ENCODE measurements at regions not wholly inside any gene's neighbourhood (a gene's known extent, or its start where the extent isn't known, plus 50 kb on each side); places are given as distances from the start of the nearest gene placed in this dataset.

GRCh38 chr15:61680260-61681037 is 379.8 kb downstream of the VPS13C start:
- no peak for DNase-seq

GRCh38 chr15:61671736-61672135 is 388.5 kb downstream of the VPS13C start:
- DNase-seq, result no peak

- DNase-seq, result no peak
Observed at GRCh38 chr15:61668444-61668843, 391.8 kb downstream of the VPS13C start.

- DNase-seq, result no peak
Observed at GRCh38 chr15:61661791-61662190, 398.5 kb downstream of the VPS13C start.

- DNase-seq, result no peak
Observed at GRCh38 chr15:61660579-61660978, 399.7 kb downstream of the VPS13C start.

- DNase-seq, result no peak
Observed at GRCh38 chr15:61659566-61660190, 400.6 kb downstream of the VPS13C start.

- DNase-seq, result no peak
Observed at GRCh38 chr15:61657461-61657860, 402.8 kb downstream of the VPS13C start.

GRCh38 chr15:61656391-61656790 is 403.9 kb downstream of the VPS13C start:
- DNase-seq, result no peak

- no peak for DNase-seq
Observed at GRCh38 chr15:61655881-61656280, 404.4 kb downstream of the VPS13C start.

- DNase-seq, result no peak
Observed at GRCh38 chr15:61654918-61655317, 405.3 kb downstream of the VPS13C start.

GRCh38 chr15:61654002-61654740 is 406.1 kb downstream of the VPS13C start:
- no peak for DNase-seq

- no peak for DNase-seq
Observed at GRCh38 chr15:61653110-61653509, 407.1 kb downstream of the VPS13C start.

- DNase-seq, result no peak
Observed at GRCh38 chr15:61651267-61651666, 409.0 kb downstream of the VPS13C start.

GRCh38 chr15:61649046-61649445 is 411.2 kb downstream of the VPS13C start:
- DNase-seq, result no peak

- DNase-seq, result no peak
Observed at GRCh38 chr15:61644550-61644949, 415.4 kb upstream of the RORA start.

GRCh38 chr15:61641645-61642044 is 412.5 kb upstream of the RORA start:
- DNase-seq, result no peak

GRCh38 chr15:61640756-61641155 is 411.7 kb upstream of the RORA start:
- no peak for DNase-seq

GRCh38 chr15:61639491-61639890 is 410.4 kb upstream of the RORA start:
- no peak for DNase-seq

- DNase-seq, result no peak
Observed at GRCh38 chr15:61634837-61635236, 405.7 kb upstream of the RORA start.

GRCh38 chr15:61633951-61634350 is 404.8 kb upstream of the RORA start:
- DNase-seq, result no peak

- DNase-seq, result no peak
Observed at GRCh38 chr15:61629269-61629668, 400.2 kb upstream of the RORA start.

- DNase-seq, result no peak
Observed at GRCh38 chr15:61624950-61625349, 395.8 kb upstream of the RORA start.

GRCh38 chr15:61623746-61624145 is 394.6 kb upstream of the RORA start:
- no peak for DNase-seq

GRCh38 chr15:61621865-61622264 is 392.8 kb upstream of the RORA start:
- no peak for DNase-seq
